Hypothalamus (tissue), 51 donors: ENCODE measurements at regions not wholly inside any gene's neighbourhood (a gene's known extent, or its start where the extent isn't known, plus 50 kb on each side); places are given as distances from the start of the nearest gene placed in this dataset.
"Not testable (repeated sequence)": the region's sequence is repeated elsewhere in the genome, so short reads cannot be mapped to it uniquely, and the experiment has no call there.

Source experiments
- DNase-seq, 51 donors: peaks; one replicate each; lab custom pipeline; 2025; lab: John Stamatoyannopoulos, UW

- DNase-seq = peak in 4 of 51 donors; percentile 3 to 13 (median 6)
Measured at GRCh38 chr7:39758234-39758970, 135.0 kb downstream of the RALA start.

DNA sequence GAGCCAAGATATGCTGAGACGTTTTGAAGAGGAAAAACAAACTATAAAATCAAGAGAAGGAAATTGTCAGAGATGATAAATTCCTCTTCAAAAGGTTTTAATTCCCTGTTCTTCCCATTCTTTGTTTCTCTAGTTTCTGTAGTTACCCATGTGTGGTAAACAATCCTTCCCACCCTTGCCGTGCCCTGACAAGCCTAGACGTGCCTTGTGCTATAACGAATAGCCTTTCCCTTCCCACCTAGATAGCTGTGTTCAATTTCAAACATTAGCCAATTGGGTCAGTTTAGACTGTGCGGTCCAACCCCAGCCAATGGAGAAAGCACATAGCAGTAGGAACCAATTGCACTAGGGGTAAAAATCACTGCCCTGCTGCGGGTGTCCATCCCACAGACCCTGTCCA, 138.1 kb downstream of the RALA start:
- DNase-seq = no peak

GRCh38 chr7:39762466-39762865, 139.1 kb downstream of the RALA start:
- not testable (repeated sequence) for DNase-seq

DNA sequence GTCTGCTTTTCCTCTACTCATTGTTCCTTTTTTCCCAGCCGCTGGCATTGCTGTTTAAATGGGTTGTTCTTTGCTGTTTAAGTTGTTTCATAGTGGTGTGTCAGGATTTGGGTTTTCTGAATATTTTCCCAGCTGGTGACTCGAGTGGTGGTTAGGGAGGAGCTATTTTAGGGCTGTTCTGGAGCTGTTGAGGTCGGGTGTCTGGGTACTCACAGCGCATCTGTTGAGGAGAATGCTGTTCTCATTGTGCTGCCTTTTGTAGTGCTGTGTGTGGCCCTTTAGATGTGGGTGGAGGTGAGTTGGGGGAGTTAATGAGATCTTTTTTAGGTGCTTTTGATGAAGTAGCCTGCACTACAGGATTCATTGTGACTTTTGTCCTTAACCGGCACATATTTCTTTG, 139.5 kb downstream of the RALA start:
- DNase-seq = peak in 1 of 51 donors; percentile 30

DNA sequence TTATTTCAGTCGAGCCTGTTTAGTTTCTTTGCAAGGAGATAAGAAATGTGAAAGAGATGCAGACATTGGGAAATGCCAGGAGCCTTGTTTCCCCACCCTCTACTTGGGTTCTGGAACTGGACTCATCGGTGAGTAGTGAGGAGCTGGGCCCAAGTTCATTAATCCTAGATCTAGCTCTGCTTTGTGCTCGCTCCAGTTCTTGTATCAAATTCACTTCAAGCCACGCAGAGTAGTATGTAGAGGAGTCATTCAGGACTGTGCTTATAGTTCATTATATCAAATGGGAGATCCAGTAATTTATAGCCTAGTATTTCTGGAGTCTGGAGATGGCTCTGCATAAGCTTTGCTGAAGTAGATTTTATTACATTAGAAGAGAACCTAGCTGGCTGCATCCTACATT, 142.5 kb downstream of the RALA start:
- DNase-seq = not testable (repeated sequence)

DNA sequence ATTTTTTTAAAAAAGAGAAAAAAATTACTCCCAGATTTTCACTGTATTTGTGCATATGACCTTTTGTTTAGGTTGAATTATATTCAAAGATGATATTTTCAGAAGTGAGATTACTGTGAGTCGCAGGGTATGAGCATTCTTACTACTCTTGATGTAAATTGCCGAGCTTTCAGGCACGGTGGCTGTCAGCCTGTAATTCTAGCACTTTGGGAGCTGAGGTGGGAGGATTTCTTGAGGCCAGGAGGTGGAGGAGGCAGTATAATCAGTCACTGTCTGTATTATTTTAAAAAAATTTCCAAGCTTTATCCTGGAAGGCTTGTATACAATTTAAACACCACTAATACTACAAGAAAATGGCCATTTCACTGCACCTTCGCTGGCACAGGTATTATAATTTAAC, 145.1 kb downstream of the RALA start:
- DNase-seq = not testable (repeated sequence)

DNA sequence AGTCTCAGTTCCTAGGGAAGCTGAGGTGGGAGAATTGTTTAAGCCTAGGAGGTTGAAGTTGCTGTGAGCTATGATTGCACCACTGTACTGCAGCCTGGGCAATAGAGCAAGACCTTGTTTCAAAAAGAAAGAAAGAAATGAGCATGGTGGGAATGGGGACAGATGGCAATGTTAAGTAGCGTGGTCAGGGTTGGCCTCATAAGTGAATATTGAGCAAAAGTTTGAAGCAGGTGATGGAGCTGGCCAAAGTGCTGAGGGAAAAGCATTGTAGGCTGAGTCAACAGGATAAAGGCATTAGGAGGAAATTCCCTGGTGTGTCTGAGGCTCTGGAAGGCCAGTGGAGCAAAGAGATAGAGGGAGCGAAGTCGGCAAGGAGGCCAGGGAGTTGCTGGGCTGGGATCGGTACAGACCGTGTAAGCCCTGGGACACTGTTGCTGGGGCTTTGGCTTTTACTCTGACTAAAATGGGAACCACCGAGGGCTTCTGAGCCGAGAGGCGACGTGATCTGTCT, 151.0 kb downstream of the RALA start:
- not testable (repeated sequence) for DNase-seq

GRCh38 chr7:39781557-39781956, 158.2 kb downstream of the RALA start:
- not testable (repeated sequence) for DNase-seq

DNA sequence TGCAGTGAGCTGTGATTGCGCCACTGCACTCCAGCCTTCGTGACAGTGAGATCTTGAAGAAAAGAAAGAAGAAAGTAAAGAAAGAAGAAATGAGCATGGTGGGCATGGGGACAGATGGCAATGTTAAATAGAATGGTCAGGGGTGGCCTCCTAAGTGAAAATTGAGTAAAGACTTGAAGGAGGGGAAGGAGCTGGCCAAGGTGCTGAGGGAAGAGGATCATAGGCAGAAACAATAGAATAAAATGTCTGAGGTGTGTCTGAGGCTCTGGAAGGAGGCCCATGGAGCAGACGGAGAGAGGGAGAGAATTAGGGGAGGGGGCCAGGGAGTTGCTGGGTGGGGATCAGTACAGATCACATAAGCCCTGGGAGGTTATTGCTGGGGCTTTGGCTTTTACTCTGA, 163.1 kb downstream of the RALA start:
- not testable (repeated sequence) for DNase-seq

DNA sequence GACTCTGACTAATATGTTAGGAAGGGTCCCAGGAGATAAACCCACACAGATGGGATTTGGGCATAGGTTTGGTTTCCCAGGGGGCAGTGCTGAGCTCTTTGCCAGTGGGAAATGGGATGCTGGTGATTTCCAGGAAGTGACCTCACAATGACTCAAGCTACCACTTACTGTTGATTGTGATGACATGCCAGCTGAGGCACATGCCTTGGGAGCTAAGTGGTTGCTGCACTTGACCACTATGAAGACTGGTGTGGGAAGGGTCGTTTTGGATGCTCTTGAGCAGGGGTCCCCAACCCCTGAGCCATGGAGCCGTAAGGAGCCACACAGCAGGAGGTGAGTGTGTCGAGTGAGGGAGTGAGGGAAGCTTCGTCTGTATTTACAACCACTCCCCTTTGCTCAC, 159.0 kb upstream of the CDK13 start:
- not testable (repeated sequence) for DNase-seq

DNA sequence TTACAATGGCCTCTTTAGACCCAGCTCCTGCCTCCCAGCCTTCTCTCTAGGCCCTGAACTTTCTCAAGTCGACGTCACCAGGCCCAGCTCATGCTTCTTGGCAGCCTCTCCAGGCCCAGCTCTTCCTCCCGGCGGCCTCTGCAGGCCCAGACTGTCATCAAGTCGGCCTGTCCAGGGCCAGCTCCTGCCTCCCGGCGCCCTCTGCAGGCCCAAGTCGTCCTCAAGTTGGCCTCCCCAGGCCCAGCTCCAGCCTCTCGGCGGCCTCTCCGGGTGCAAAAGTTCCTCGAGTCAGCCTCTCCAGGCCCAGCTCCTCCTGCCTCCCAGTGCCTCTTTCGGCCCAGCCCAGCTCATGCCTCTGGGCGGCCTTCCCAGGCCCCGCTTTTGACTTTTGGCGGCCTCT, 158.1 kb upstream of the CDK13 start:
- DNase-seq = not testable (repeated sequence)

DNA sequence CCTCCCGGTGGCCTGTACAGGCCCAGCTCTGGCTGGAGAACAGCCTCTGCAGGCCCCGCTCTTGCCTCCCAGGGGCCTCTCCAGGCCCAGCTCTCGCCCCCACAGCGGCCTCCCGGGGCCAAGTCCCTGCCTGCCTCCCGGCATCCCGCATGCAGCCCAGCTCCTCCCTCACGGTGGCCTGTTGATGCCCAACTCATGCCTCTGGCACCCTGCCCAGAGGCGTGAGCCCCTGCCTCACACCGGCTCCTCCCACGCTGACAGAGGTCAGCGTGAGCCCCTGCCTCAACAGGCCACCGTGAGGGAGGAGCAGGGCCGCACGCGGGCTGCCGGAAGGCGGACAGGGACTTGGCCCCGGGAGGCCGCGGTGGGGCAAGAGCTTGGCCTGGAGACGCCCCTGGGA, 157.0 kb upstream of the CDK13 start:
- DNase-seq = not testable (repeated sequence)

- not testable (repeated sequence) for DNase-seq
Measured at GRCh38 chr7:39793851-39794250, 156.2 kb upstream of the CDK13 start.

GRCh38 chr7:39796947-39797346, 153.1 kb upstream of the CDK13 start:
- not testable (repeated sequence) for DNase-seq

DNA sequence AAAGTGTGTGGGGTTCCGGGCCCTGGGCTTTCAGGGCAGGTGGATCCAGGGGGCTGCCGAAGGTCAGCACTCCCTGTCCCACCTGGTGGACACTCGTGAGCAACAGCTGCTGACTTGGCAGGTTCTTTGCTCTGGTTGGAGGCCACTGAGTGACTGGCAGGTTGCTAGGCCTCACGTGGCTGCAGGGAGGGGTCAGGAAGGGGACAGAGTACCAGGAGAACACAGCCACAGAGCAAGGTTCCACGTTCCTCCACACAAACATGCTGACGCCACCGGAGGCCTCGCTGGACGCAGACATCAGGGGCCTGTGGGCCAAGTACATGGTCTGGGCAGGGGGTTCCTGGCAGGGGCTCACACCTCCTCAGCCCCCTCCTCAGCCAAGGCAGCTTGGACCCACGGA, 152.0 kb upstream of the CDK13 start:
- not testable (repeated sequence) for DNase-seq

- DNase-seq = no peak
Measured at GRCh38 chr7:39808796-39809481, 141.1 kb upstream of the CDK13 start.

GRCh38 chr7:39810204-39810642, 139.8 kb upstream of the CDK13 start:
- DNase-seq = no peak

DNA sequence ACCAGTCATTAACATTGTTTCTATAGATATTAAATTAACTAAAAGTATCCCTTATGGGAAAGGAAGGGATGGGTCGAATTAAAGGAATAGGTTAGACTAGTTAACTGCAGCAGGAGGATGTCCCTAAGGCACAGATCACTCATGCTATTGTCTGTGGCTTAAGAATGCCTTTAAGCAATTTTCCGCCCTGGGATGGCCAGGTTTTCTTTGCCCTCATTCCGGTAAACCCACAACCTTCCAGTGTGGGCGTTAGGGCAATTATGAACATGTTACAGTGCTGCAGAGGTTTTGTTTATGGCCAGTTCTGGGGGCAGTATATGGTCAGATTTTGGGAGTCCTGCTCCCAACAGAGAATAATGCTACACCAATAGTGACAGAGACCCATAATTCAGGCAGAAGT, 139.3 kb upstream of the CDK13 start:
- DNase-seq = no peak

DNA sequence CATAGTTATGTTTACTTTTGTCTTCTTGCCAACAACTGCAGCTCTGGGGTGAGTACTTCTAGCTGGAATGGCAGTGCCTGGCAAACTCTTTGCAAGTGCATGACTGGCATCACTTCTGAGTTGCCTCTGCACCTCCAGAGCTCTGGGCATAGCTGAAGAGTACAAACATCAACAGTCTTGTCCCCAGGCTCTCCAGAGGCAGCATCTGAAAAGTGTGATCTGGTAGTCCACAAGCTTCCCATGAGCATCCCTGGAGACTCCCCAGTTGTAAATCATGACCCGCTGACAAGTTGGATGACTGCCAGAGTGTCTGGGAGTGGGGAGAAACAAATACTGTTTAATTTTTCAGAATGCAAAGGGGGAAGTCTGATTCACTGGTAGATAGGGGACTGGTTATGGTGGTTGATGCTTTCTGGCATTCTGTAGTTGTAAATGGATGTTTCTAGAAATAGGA, 138.9 kb upstream of the CDK13 start:
- DNase-seq = no peak

- DNase-seq = no peak
Measured at GRCh38 chr7:39816462-39817060, 133.5 kb upstream of the CDK13 start.

- DNase-seq = no peak
Measured at GRCh38 chr7:39819514-39819913, 130.5 kb upstream of the CDK13 start.
